Activated CD8-positive, alpha-beta T cell treated with anti-CD3 and anti-CD28 coated beads for 36 hours (primary cell): ENCODE measurements at regions not wholly inside any gene's neighbourhood (a gene's known extent, or its start where the extent isn't known, plus 50 kb on each side); places are given as distances from the start of the nearest gene placed in this dataset.

Experiments used
- ATAC-seq: fragments of 200-7000 bp; cut with Tn5 transposase; one replicate; pipeline ENCODE4 v1.10.0; 2021; ENCODE audit warnings: mild to moderate bottlenecking, moderate library complexity
- CTCF ChIA-PET: fragments of 350-600 bp; sonication (Branson Sonifier 250); formaldehyde crosslinking; loops from one replicate; lab custom pipeline; 2021; ENCODE audit warnings: antibody characterized with exemption; lab: Charles Lee
- POLR2A ChIA-PET: fragments of 350-600 bp; sonication (Branson Sonifier 250); formaldehyde crosslinking; loops from one replicate; lab custom pipeline; 2021; ENCODE audit warnings: antibody characterized with exemption; lab: Charles Lee
- DNase-seq: peaks from one replicate; pipeline ENCODE4 v3.0.0-alpha.2; 2020
- H3K27ac Mint-ChIP-seq: one replicate; pipeline ENCODE4 v1.8.0; 2021; ENCODE audit warnings: mild to moderate bottlenecking, mixed read lengths
- H3K27me3 Mint-ChIP-seq: one replicate; pipeline ENCODE4 v1.8.0; 2021; ENCODE audit warnings: mixed read lengths
- H3K36me3 Mint-ChIP-seq: one replicate; pipeline ENCODE4 v1.8.0; 2021; ENCODE audit warnings: low read depth, mixed read lengths
- H3K4me1 Mint-ChIP-seq: one replicate; pipeline ENCODE4 v1.8.0; 2021; ENCODE audit warnings: low read depth, mixed read lengths
- H3K4me3 Mint-ChIP-seq: one replicate; pipeline ENCODE4 v1.8.0; 2021; ENCODE audit warnings: mild to moderate bottlenecking, moderate library complexity, mixed read lengths
- H3K9me3 Mint-ChIP-seq: one replicate; pipeline ENCODE4 v1.8.0; 2021; ENCODE audit warnings: mixed read lengths
- CTCF ChIP-seq: fragments of 200-600 bp; IDR thresholded peaks from one replicate; pipeline ENCODE4 v1.8.0; 2022; ENCODE audit warnings: antibody characterized with exemption, mild to moderate bottlenecking
- intact Hi-C: fragments of 100-400 bp; cut with micrococcal nuclease; formaldehyde crosslinking; loops from one replicate; pipeline ENCODE4 v1.10.0; 2022

DNA sequence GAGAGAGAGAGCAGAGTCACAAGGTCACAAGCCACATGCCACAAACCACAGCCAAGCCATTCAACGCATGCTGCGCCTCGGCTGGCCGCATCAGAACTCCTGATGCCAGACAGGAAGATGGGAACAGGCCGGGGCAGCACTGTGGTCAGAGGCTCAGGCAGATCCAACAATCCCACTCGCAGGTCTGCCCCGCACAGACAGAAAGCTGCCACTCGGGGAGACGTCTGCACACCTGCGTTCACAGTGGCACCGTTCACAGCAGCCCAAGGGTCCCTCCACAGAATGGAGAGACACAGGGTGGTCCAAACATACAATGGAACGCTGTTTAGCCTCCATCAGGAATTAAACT, 408.8 kb downstream of the CTTN start:
- Mint-ChIP-seq H3K9me3 (no peaks in the 10 kb centered on the region), H3K27me3 (peaks cover 4% of the 10 kb centered on the region), H3K36me3 (no peaks in the 10 kb centered on the region), H3K4me1 (no peaks in the 10 kb centered on the region), H3K27ac (no peak overlapping the region), H3K4me3 (no peak overlapping the region)
- POLR2A ChIA-PET: no interaction called here
- CTCF ChIA-PET: no interaction called here
- DNase-seq (no peak), ATAC-seq (no peak)
- intact Hi-C loops: no loop called here
- TF ChIP-seq CTCF: no peak

DNA sequence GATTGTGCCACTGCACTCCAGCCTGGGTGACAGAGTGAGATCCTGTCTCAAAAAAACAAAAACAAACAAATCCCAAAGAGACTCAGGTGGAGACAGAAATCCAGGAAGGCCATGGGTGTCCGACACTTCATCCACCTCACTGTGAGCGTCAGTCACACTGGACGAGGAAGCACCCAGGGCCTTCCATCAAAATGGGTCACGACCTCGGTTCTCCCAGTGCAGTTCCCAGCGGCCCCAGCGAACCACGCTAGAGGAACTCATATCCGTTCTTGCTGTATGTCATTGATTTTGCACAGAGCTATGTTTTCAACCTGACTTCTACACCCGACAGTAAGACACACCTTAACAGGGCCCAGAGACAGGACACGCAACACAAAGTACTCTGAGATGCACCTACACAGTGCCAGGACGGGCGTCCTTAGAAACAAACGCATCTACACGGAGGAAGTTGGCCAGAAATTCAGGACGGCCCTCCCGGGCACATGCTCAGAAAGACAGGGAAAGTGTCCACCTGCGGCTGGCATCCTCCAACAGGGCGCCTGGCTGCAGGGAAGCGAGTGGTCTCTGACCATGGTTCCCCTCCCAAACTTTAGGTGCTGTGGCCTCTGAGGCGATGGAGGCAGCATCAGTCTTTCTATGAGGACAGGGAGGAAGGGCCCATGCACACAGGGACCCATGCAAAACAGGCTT, 410.5 kb downstream of the CTTN start:
- TF ChIP-seq CTCF: no peak
- no peak for ATAC-seq
- Mint-ChIP-seq H3K4me3 (no peak overlapping the region), H3K9me3 (no peaks in the 10 kb centered on the region), H3K27ac (no peak overlapping the region), H3K4me1 (no peaks in the 10 kb centered on the region), H3K36me3 (no peaks in the 10 kb centered on the region), H3K27me3 (peaks cover 3% of the 10 kb centered on the region)
- POLR2A ChIA-PET: no interaction called here
- intact Hi-C loops: no loop called here
- CTCF ChIA-PET: no interaction called here
- no peak for DNase-seq

- no peaks in the 10 kb centered on the region for H3K9me3 Mint-ChIP-seq
- ChIA-PET POLR2A (no interaction called here), CTCF (no interaction called here)
- DNase-seq (no peak), ATAC-seq (no peak)
- intact Hi-C loops: no loop called here
- no peaks in the 10 kb centered on the region for H3K4me1 Mint-ChIP-seq
- no peak overlapping the region for H3K27ac Mint-ChIP-seq
- TF ChIP-seq CTCF: no peak
- no peaks in the 10 kb centered on the region for H3K27me3 Mint-ChIP-seq
- H3K4me3 Mint-ChIP-seq: no peak overlapping the region
- H3K36me3 Mint-ChIP-seq: no peaks in the 10 kb centered on the region
Observed at GRCh38 chr11:70810133-70810532, 411.8 kb downstream of the CTTN start.

DNA sequence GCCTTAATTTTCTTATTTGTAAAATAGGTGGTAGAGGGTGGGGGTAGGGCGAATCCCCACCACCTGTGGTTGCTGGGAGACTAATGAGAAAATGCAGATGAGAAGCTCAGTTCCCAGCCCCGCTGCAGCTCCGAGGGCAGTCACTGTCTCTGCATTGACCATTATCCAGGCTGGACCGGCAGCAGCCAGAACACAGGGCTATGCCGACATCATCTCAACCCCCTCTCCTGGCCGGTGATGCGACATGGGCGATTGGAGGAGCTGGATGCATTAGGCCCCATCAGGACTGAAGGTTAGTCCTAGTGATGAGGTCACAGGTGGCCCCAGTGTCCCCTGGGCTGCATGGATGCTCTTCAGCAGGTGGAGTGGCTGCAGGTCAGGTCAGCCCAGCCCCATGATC, 412.4 kb downstream of the CTTN start:
- no peaks in the 10 kb centered on the region for H3K9me3 Mint-ChIP-seq
- H3K27me3 Mint-ChIP-seq: no peaks in the 10 kb centered on the region
- intact Hi-C loops: no loop called here
- ChIA-PET POLR2A (no interaction called here), CTCF (no interaction called here)
- H3K4me3 Mint-ChIP-seq: no peak overlapping the region
- no peaks in the 10 kb centered on the region for H3K36me3 Mint-ChIP-seq
- no peaks in the 10 kb centered on the region for H3K4me1 Mint-ChIP-seq
- no peak for TF ChIP-seq CTCF
- no peak for ATAC-seq
- DNase-seq: no peak
- no peak overlapping the region for H3K27ac Mint-ChIP-seq

DNA sequence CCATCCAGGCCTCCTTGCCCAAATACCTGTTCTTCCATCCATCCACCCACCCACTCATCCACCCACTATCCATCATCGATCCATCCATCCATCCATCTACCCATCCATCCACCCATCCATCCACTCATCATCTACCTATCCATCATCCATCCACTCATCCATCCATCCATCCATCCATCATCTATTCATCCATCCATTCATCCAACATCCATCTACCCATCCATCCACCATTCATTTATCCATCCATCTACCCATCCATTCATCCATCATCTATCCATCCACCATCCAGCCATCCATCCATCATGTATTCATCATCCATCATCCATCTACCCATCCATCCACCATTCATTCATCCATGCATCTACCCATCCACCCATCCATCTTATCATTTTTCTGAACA, 413.2 kb downstream of the CTTN start:
- ChIA-PET POLR2A (no interaction called here), CTCF (no interaction called here)
- no peak for TF ChIP-seq CTCF
- no peak overlapping the region for H3K27ac Mint-ChIP-seq
- H3K9me3 Mint-ChIP-seq: no peaks in the 10 kb centered on the region
- DNase-seq (no peak), ATAC-seq (no peak)
- no peaks in the 10 kb centered on the region for H3K4me1 Mint-ChIP-seq
- intact Hi-C loops: no loop called here
- no peaks in the 10 kb centered on the region for H3K27me3 Mint-ChIP-seq
- H3K4me3 Mint-ChIP-seq: no peak overlapping the region
- H3K36me3 Mint-ChIP-seq: no peaks in the 10 kb centered on the region
